ENCODE measurements at regions not wholly inside any gene's neighbourhood (a gene's known extent, or its start where the extent isn't known, plus 50 kb on each side); places are given as distances from the start of the nearest gene placed in this dataset.

- no peak for TF ChIP-seq CTCF (conservative IDR thresholded peaks at IDR 0.05; ENCODE audit: low read length)
- no peak for TF ChIP-seq EZH2phosphoT487 (IDR thresholded peaks at IDR 0.05; ENCODE audit: borderline replicate concordance)
These were observed 173.9 kb upstream of the CDH2 start for GRCh38 chr18:28350821-28351220.
